MM.1S (cell line): ENCODE measurements at regions not wholly inside any gene's neighbourhood (a gene's known extent, or its start where the extent isn't known, plus 50 kb on each side); places are given as distances from the start of the nearest gene placed in this dataset.

Experiments
- DNase-seq: peaks from one replicate; pipeline ENCODE4 v3.0.0-alpha.2; 2015
- H2AFZ ChIP-seq: fragments of 300-600 bp; sonication (generic); 2 replicates; pipeline ENCODE4 v1.6.0; 2016; ENCODE audit warnings: antibody characterized with exemption, low read length
- H3F3A ChIP-seq: fragments of 300-600 bp; sonication (generic); 2 replicates; pipeline ENCODE4 v1.6.1; 2016; ENCODE audit warnings: mild to moderate bottlenecking, antibody characterized with exemption, low read length, moderate library complexity, mixed read lengths; ENCODE audit not compliant: insufficient read depth
- H3K27ac ChIP-seq: fragments of 300-600 bp; sonication (generic); 2 replicates; pipeline ENCODE4 v1.5.1; 2016; ENCODE audit warnings: mild to moderate bottlenecking, low read length
- H3K27me3 ChIP-seq: fragments of 300-600 bp; sonication (generic); replicated peaks from 2 replicates; pipeline ENCODE4 v1.6.0; 2016; ENCODE audit warnings: low read length; ENCODE audit not compliant: insufficient read depth
- H3K36me3 ChIP-seq: fragments of 300-600 bp; sonication (generic); replicated peaks from 2 replicates; pipeline ENCODE4 v1.6.1; 2016; ENCODE audit warnings: mild to moderate bottlenecking, low read length, mixed read lengths; ENCODE audit not compliant: insufficient read depth
- H3K4me1 ChIP-seq: fragments of 300-600 bp; sonication (generic); 2 replicates; pipeline ENCODE4 v1.6.1; 2016; ENCODE audit warnings: low read length, mixed read lengths
- H3K4me2 ChIP-seq: fragments of 300-600 bp; sonication (generic); 2 replicates; pipeline ENCODE4 v1.6.0; 2016; ENCODE audit warnings: low read depth, low read length
- H3K4me3 ChIP-seq: fragments of 300-600 bp; sonication (generic); 2 replicates; pipeline ENCODE4 v1.5.1; 2016; ENCODE audit warnings: low read length, mixed read lengths
- H3K79me2 ChIP-seq: fragments of 300-600 bp; sonication (generic); 2 replicates; pipeline ENCODE4 v1.6.1; 2016; ENCODE audit warnings: mixed run types, low read length, mixed read lengths
- H3K9ac ChIP-seq: fragments of 300-600 bp; sonication (generic); 2 replicates; pipeline ENCODE4 v1.6.1; 2016; ENCODE audit warnings: low read length, mixed read lengths
- H3K9me2 ChIP-seq: fragments of 300-600 bp; sonication (generic); replicated peaks from 2 replicates; pipeline ENCODE4 v1.6.1; 2016; ENCODE audit warnings: mild to moderate bottlenecking, low read length, mixed read lengths; ENCODE audit not compliant: insufficient read depth
- H3K9me3 ChIP-seq: fragments of 300-600 bp; sonication (generic); replicated peaks from 2 replicates; pipeline ENCODE4 v1.6.1; 2016; ENCODE audit warnings: mild to moderate bottlenecking, low read length, mixed read lengths; ENCODE audit not compliant: insufficient read depth
- H4K20me1 ChIP-seq: fragments of 300-600 bp; sonication (generic); 2 replicates; pipeline ENCODE4 v1.6.1; 2016; ENCODE audit warnings: mild to moderate bottlenecking, low read length, moderate library complexity, mixed read lengths; ENCODE audit not compliant: insufficient read depth
- EZH2 ChIP-seq: fragments of 300-600 bp; sonication (generic); optimal IDR thresholded peaks from 2 replicates; pipeline ENCODE3; 2017; ENCODE audit warnings: low read depth, mild to moderate bottlenecking, antibody characterized with exemption, low read length, mixed read lengths
- EZH2phosphoT487 ChIP-seq: fragments of 300-600 bp; sonication (generic); IDR thresholded peaks from 2 replicates; pipeline ENCODE4 v1.6.1; 2018; ENCODE audit warnings: antibody characterized with exemption, low read length
- TF ChIP-seq, protein P1 (sequence below): fragments of 300-600 bp; sonication (generic); IDR thresholded peaks from 2 replicates; pipeline ENCODE4 v1.5.1; 2016; ENCODE audit warnings: antibody characterized with exemption, low read length, mixed read lengths

GRCh38 chr5:124652514-124652819 is 94.0 kb downstream of the ZNF608 start:
- no peak overlapping the region for H2AFZ ChIP-seq
- H3K9ac ChIP-seq: no peak overlapping the region
- H3K4me3 ChIP-seq: no peak overlapping the region
- H3K9me3 ChIP-seq: no peaks in the 10 kb centered on the region
- no peaks in the 10 kb centered on the region for H3K9me2 ChIP-seq
- no peak for TF ChIP-seq EZH2phosphoT487
- TF ChIP-seq, protein P1, sequence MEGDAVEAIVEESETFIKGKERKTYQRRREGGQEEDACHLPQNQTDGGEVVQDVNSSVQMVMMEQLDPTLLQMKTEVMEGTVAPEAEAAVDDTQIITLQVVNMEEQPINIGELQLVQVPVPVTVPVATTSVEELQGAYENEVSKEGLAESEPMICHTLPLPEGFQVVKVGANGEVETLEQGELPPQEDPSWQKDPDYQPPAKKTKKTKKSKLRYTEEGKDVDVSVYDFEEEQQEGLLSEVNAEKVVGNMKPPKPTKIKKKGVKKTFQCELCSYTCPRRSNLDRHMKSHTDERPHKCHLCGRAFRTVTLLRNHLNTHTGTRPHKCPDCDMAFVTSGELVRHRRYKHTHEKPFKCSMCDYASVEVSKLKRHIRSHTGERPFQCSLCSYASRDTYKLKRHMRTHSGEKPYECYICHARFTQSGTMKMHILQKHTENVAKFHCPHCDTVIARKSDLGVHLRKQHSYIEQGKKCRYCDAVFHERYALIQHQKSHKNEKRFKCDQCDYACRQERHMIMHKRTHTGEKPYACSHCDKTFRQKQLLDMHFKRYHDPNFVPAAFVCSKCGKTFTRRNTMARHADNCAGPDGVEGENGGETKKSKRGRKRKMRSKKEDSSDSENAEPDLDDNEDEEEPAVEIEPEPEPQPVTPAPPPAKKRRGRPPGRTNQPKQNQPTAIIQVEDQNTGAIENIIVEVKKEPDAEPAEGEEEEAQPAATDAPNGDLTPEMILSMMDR: no peak
- TF ChIP-seq EZH2: no peak
- 0 out of 2 replicates have a peak, but pooled peaks cover 5% of the 10 kb centered on the region for H3K27me3 ChIP-seq
- no peaks in the 10 kb centered on the region for H3K36me3 ChIP-seq
- H3K27ac ChIP-seq: no peak overlapping the region
- no peak for DNase-seq
- no peaks in the 10 kb centered on the region for H4K20me1 ChIP-seq
- peaks cover 23% of the 10 kb centered on the region for H3K4me1 ChIP-seq
- H3K4me2 ChIP-seq: peak overlapping the region; percentile 78; the same call in 1 of the 2 replicates
- H3F3A ChIP-seq: peaks cover 19% of the 10 kb centered on the region
- no peaks in the 10 kb centered on the region for H3K79me2 ChIP-seq

GRCh38 chr5:124651663-124652513 is 94.6 kb downstream of the ZNF608 start:
- Histone ChIP-seq H3K36me3 (no peaks in the 10 kb centered on the region), H3K27ac (peak overlapping the region; percentile 10; the same call in 1 of the 2 replicates), H3K9ac (peak overlapping the region; percentile 58; the same call in 1 of the 2 replicates), H3K27me3 (0 out of 2 replicates have a peak, but pooled peaks cover 8% of the 10 kb centered on the region), H3K9me2 (no peaks in the 10 kb centered on the region), H3K4me1 (peaks cover 23% of the 10 kb centered on the region), H3K9me3 (no peaks in the 10 kb centered on the region), H3K79me2 (no peaks in the 10 kb centered on the region), H3F3A (peaks cover 19% of the 10 kb centered on the region), H2AFZ (peak overlapping the region; percentile 61), H3K4me2 (peak overlapping the region; percentile 78), H4K20me1 (no peaks in the 10 kb centered on the region), H3K4me3 (peak overlapping the region; percentile 62)
- TF ChIP-seq, protein P1: no peak
- TF ChIP-seq EZH2 (no peak), EZH2phosphoT487 (no peak)
- DNase-seq: peak; percentile 51

GRCh38 chr5:124650951-124651662 is 95.3 kb downstream of the ZNF608 start:
- no peak for DNase-seq
- Histone ChIP-seq H3K36me3 (no peaks in the 10 kb centered on the region), H3K79me2 (no peaks in the 10 kb centered on the region), H4K20me1 (no peaks in the 10 kb centered on the region), H3K27me3 (0 out of 2 replicates have a peak, but pooled peaks cover 8% of the 10 kb centered on the region), H3K4me2 (peak overlapping the region; percentile 78), H3K27ac (peak overlapping the region; percentile 96), H2AFZ (0 out of 2 replicates have a peak overlapping the region, but pooled peaks have one; percentile 61), H3K9me2 (no peaks in the 10 kb centered on the region), H3K4me1 (peaks cover 23% of the 10 kb centered on the region), H3K4me3 (peak overlapping the region; percentile 62), H3K9ac (peak overlapping the region; percentile 58), H3K9me3 (no peaks in the 10 kb centered on the region), H3F3A (peaks cover 19% of the 10 kb centered on the region)
- TF ChIP-seq EZH2 (no peak), EZH2phosphoT487 (no peak)
- TF ChIP-seq, protein P1: no peak
